ENCODE measurements at regions not wholly inside any gene's neighbourhood (a gene's known extent, or its start where the extent isn't known, plus 50 kb on each side); places are given as distances from the start of the nearest gene placed in this dataset.

DNA sequence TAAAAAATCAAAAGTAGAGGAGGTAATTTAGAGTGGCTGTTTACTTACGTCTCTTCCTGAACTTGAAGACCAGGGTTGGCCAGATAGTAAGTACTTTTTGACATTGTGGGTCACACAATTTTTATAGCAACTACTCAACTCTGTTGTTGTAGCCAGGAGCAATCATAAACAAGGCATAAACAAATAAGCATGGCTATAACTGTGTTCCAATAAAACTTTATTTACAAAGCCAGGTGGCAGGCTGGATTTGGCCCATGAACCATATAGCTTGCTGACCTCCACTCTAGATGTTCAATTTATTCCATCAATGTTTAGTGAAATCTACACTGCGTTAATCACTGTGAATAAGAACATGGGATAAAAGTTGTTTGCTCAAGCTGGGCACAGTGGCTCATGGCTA is 500.4 kb upstream of the ERCC4 start:
- TF ChIP-seq, protein P1, sequence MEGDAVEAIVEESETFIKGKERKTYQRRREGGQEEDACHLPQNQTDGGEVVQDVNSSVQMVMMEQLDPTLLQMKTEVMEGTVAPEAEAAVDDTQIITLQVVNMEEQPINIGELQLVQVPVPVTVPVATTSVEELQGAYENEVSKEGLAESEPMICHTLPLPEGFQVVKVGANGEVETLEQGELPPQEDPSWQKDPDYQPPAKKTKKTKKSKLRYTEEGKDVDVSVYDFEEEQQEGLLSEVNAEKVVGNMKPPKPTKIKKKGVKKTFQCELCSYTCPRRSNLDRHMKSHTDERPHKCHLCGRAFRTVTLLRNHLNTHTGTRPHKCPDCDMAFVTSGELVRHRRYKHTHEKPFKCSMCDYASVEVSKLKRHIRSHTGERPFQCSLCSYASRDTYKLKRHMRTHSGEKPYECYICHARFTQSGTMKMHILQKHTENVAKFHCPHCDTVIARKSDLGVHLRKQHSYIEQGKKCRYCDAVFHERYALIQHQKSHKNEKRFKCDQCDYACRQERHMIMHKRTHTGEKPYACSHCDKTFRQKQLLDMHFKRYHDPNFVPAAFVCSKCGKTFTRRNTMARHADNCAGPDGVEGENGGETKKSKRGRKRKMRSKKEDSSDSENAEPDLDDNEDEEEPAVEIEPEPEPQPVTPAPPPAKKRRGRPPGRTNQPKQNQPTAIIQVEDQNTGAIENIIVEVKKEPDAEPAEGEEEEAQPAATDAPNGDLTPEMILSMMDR (IDR thresholded peaks at IDR 0.05; ENCODE audit: low read length): no peak
- no peak for TF ChIP-seq EZH2 (IDR thresholded peaks at IDR 0.05; ENCODE audit: borderline replicate concordance, low read length)
